ENCODE measurements at regions not wholly inside any gene's neighbourhood (a gene's known extent, or its start where the extent isn't known, plus 50 kb on each side); places are given as distances from the start of the nearest gene placed in this dataset.

DNA sequence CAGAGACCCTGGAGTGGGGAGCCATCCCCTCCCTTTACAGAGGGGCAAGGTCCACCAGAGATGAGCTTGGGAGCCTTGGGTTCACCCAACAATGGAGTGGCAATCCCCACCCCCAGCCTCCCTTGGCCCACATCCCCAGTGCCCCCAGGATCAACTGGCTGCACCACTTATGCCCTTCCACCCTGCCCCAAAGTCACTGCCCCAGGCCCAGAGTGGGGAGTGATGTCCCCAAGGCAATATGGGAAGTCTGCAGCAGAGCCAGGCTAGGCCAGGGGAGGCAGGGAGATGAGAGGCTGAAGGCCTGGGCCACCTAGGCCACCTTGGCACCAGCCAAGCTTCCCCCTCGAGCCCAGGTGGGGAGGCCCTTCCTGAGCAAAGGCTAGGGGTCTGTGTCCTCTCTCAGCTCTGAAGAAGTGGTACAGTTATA is 145.5 kb downstream of the SMAD6 start:
- Histone ChIP-seq H3K4me3 (no peak overlapping the region), H3K4me1 (replicated peaks in 1 of 2; ENCODE audit: control insufficient read depth in 2 of 2, insufficient read depth in 2 of 2, low read length in 2 of 2) (peaks cover 18 to 32% of the 10 kb centered on the region in 2 experiments; a peak in 4 of 5 replicates), H3K36me3 (ENCODE audit: control insufficient read depth, insufficient read depth, low read length) (no peaks in the 10 kb centered on the region), H3K9me1 (ENCODE audit: control insufficient read depth, insufficient read depth, low read length) (no peaks in the 10 kb centered on the region), H4K20me1 (replicated peaks; ENCODE audit: control insufficient read depth, insufficient read depth, low read length) (0 out of 2 replicates have a peak, but pooled peaks cover 4% of the 10 kb centered on the region), H3K27ac (ENCODE audit: extremely low read depth, low read depth, low read length) (no peak overlapping the region), H3K9me3 (replicated peaks; ENCODE audit: control insufficient read depth, insufficient read depth, low read depth, low read length) (no peaks in the 10 kb centered on the region), H3K27me3 (ENCODE audit: control insufficient read depth in 2 of 2, insufficient read depth in 2 of 2, low read length in 2 of 2) (no peaks in the 10 kb centered on the region), H3K9ac (ENCODE audit: insufficient read depth in 1 of 2, low read depth in 2 of 2, low read length in 2 of 2) (no peak overlapping the region), H3K79me2 (ENCODE audit: control insufficient read depth, insufficient read depth, low read length) (no peaks in the 10 kb centered on the region), H2AFZ (ENCODE audit: low read depth, low read length) (no peak overlapping the region), H3K4me2 (ENCODE audit: insufficient read depth, low read length) (no peak overlapping the region)
- WGBS (ENCODE audit: insufficient coverage, low coverage, missing lambda C conversion rate) = 11% methylated on average over 1 of the region's 1 CpG
- ChIA-PET POLR2A (interaction anchor here (0.5 to 1.2 kb wide), 2 partner anchors 11 to 257 kb away, joined by 3 read pairs; no protein-coding TSS in a partner anchor), CTCF (ENCODE audit: low intra/inter-chr PET ratio) (no interaction called here)
- intact Hi-C loops (cut with micrococcal nuclease) (no loop called here), in situ Hi-C loops (cut with MboI) (no loop called here)
- TF ChIP-seq ARNT (IDR thresholded peaks at IDR 0.05) = no peak
- no peak for TF ChIP-seq CBFA2T3 (IDR thresholded peaks at IDR 0.05)
- TF ChIP-seq SRSF1 (IDR thresholded peaks at IDR 0.05; ENCODE audit: low read depth, low read length) = no peak
- TF ChIP-seq, protein P1, sequence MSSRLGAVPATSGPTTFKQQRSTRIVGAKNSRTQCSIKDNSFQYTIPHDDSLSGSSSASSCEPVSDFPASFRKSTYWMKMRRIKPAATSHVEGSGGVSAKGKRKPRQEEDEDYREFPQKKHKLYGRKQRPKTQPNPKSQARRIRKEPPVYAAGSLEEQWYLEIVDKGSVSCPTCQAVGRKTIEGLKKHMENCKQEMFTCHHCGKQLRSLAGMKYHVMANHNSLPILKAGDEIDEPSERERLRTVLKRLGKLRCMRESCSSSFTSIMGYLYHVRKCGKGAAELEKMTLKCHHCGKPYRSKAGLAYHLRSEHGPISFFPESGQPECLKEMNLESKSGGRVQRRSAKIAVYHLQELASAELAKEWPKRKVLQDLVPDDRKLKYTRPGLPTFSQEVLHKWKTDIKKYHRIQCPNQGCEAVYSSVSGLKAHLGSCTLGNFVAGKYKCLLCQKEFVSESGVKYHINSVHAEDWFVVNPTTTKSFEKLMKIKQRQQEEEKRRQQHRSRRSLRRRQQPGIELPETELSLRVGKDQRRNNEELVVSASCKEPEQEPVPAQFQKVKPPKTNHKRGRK (tag; IDR thresholded peaks at IDR 0.05) = no peak
- no peak for TF ChIP-seq ZNF668 (CRISPR knock-in tag; IDR thresholded peaks at IDR 0.05)
- no peak for TF ChIP-seq MXI1 (IDR thresholded peaks at IDR 0.05; ENCODE audit: low read depth, low read length)
- no peak for TF ChIP-seq CUX1 (CRISPR knock-in tag; IDR thresholded peaks at IDR 0.05)
- TF ChIP-seq, protein P2, sequence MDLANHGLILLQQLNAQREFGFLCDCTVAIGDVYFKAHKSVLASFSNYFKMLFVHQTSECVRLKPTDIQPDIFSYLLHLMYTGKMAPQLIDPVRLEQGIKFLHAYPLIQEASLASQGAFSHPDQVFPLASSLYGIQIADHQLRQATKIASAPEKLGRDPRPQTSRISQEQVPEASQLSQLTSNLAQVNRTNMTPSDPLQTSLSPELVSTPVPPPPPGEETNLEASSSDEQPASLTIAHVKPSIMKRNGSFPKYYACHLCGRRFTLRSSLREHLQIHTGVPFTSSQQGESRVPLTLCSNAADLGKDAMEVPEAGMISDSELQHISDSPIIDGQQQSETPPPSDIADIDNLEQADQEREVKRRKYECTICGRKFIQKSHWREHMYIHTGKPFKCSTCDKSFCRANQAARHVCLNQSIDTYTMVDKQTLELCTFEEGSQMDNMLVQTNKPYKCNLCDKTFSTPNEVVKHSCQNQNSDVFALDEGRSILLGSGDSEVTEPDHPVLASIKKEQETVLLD (IDR thresholded peaks at IDR 0.05) = no peak
- no peak for TF ChIP-seq NFE2L1 (tag; IDR thresholded peaks at IDR 0.05; ENCODE audit: borderline replicate concordance, low read depth)
- TF ChIP-seq SMARCC2 (IDR thresholded peaks at IDR 0.05; ENCODE audit: low read depth) = no peak
- TF ChIP-seq SAFB2 (IDR thresholded peaks at IDR 0.05; ENCODE audit: borderline replicate concordance, low read depth, low read length, severe bottlenecking) = no peak
- TF ChIP-seq, protein P3, sequence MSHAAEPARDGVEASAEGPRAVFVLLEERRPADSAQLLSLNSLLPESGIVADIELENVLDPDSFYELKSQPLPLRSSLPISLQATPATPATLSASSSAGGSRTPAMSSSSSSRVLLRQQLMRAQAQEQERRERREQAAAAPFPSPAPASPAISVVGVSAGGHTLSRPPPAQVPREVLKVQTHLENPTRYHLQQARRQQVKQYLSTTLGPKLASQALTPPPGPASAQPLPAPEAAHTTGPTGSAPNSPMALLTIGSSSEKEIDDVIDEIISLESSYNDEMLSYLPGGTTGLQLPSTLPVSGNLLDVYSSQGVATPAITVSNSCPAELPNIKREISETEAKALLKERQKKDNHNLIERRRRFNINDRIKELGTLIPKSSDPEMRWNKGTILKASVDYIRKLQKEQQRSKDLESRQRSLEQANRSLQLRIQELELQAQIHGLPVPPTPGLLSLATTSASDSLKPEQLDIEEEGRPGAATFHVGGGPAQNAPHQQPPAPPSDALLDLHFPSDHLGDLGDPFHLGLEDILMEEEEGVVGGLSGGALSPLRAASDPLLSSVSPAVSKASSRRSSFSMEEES (CRISPR knock-in tag; IDR thresholded peaks at IDR 0.05) = no peak
- TF ChIP-seq RFX7 (CRISPR knock-in tag; IDR thresholded peaks at IDR 0.05) = no peak
- DNase-seq (ENCODE audit: extremely low read depth in 1 of 4, low spot score in 3 of 4) = no peak
- no TSS peak for BruUV-seq (replicated peaks)
- FAIRE-seq = no peak
- no peak for ATAC-seq
